UCSD-AML1 (cell line): ENCODE measurements at regions not wholly inside any gene's neighbourhood (a gene's known extent, or its start where the extent isn't known, plus 50 kb on each side); places are given as distances from the start of the nearest gene placed in this dataset.
"Not testable (repeated sequence)": the region's sequence is repeated elsewhere in the genome, so short reads cannot be mapped to it uniquely, and the experiment has no call there.

Experiments
- DNase-seq: peaks from one replicate; lab custom pipeline; 2025; ENCODE audit not compliant: unreplicated experiment; lab: John Stamatoyannopoulos, UW

- no peak for DNase-seq
These were observed 106.4 kb downstream of the MINAR1 start for GRCh38 chr15:79538527-79538926.

GRCh38 chr15:79539401-79539800 is 107.3 kb downstream of the MINAR1 start:
- no peak for DNase-seq

- DNase-seq, result no peak
These were observed 108.4 kb downstream of the MINAR1 start for GRCh38 chr15:79540551-79540950.

GRCh38 chr15:79541196-79541595 is 109.1 kb downstream of the MINAR1 start:
- no peak for DNase-seq

GRCh38 chr15:79543097-79543496 is 111.0 kb downstream of the MINAR1 start:
- no peak for DNase-seq

GRCh38 chr15:79549196-79549595 is 117.1 kb downstream of the MINAR1 start:
- no peak for DNase-seq

- DNase-seq, result no peak
These were observed 128.2 kb downstream of the MINAR1 start for GRCh38 chr15:79560384-79560783.

GRCh38 chr15:79561982-79562381 is 129.8 kb downstream of the MINAR1 start:
- no peak for DNase-seq

GRCh38 chr15:79562403-79562815 is 130.3 kb downstream of the MINAR1 start:
- DNase-seq, result no peak

- no peak for DNase-seq
These were observed 130.8 kb downstream of the MINAR1 start for GRCh38 chr15:79562899-79563298.

GRCh38 chr15:79570004-79570403 is 137.9 kb downstream of the MINAR1 start:
- DNase-seq, result no peak

- DNase-seq, result no peak
These were observed 140.7 kb downstream of the MINAR1 start for GRCh38 chr15:79572691-79573404.

GRCh38 chr15:79574431-79575273 is 142.5 kb downstream of the MINAR1 start:
- not testable (repeated sequence) for DNase-seq

GRCh38 chr15:79582650-79583049 is 150.5 kb downstream of the MINAR1 start:
- DNase-seq, result no peak

GRCh38 chr15:79592126-79592525 is 160.0 kb downstream of the MINAR1 start:
- no peak for DNase-seq

GRCh38 chr15:79593119-79593869 is 161.2 kb downstream of the MINAR1 start:
- DNase-seq, result no peak

GRCh38 chr15:79595306-79595705 is 163.2 kb downstream of the MINAR1 start:
- DNase-seq, result no peak

- peak; percentile 62 for DNase-seq
These were observed 164.0 kb downstream of the MINAR1 start for GRCh38 chr15:79595995-79596622.

- DNase-seq, result no peak
These were observed 166.5 kb downstream of the MINAR1 start for GRCh38 chr15:79598639-79599038.

GRCh38 chr15:79601405-79602086 is 169.4 kb downstream of the MINAR1 start:
- DNase-seq, result no peak

GRCh38 chr15:79602180-79602579 is 170.0 kb downstream of the MINAR1 start:
- DNase-seq, result no peak
